ENCODE measurements at regions not wholly inside any gene's neighbourhood (a gene's known extent, or its start where the extent isn't known, plus 50 kb on each side); places are given as distances from the start of the nearest gene placed in this dataset.

GRCh38 chr7:145092766-145093165 is 256.9 kb upstream of the TPK1 start:
- TF ChIP-seq CTCF (IDR thresholded peaks at IDR 0.05) (no peak), POLR2A (IDR thresholded peaks at IDR 0.05) (no peak)

Measured in right lobe of liver (tissue), 4 donors.